HUDEP-2 (cell line): ENCODE measurements at regions not wholly inside any gene's neighbourhood (a gene's known extent, or its start where the extent isn't known, plus 50 kb on each side); places are given as distances from the start of the nearest gene placed in this dataset.
"Not testable (repeated sequence)": the region's sequence is repeated elsewhere in the genome, so short reads cannot be mapped to it uniquely, and the experiment has no call there.

ENCODE experiments used
- DNase-seq, 76 experiments: peaks; one replicate each; lab custom pipeline; 2025; ENCODE audit not compliant: unreplicated experiment in 76 of 76; lab: John Stamatoyannopoulos, UW

DNA sequence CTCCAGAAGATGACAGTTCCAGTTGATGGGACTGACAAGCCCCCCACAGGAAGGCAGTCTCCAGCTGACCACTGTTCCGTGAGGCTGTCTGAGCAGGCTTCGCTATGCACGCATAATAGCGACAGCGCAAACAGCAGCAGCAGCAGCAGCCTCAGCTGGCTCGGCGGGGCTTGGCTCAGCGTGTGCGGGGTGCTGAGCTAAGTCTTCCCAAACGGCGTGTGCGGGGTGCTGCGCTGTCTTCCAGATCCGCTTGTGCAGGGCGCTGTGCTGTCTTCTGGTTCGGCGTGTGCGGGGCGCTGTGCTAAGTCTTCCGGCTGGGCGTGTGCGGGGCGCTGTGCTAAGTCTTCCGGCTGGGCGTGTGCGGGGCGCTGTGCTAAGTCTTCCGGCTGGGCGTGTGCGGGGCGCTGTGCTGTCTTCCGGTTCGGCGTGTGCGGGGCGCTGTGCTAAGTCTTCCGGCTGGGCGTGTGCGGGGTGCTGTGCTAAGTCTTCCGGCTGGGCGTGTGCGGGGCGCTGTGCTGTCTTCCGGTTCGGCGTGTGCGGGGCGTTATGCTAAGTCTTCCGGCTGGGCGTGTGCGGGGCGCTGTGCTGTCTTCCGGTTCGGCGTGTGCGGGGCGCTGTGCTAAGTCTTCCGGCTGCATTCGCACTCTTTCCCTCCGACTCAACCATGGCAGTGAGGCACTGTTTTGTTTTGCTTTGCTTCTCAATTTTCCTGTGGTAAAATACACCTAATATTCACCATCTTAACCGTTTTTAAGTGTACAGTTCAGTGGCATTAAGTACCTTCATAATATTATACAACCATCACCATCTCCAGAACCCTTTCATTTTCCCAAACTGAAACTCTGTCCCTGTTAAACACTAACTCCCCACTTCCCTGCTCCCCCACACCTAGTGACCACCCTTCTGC, 156.1 kb downstream of the BMP7 start:
- not testable (repeated sequence) for DNase-seq

DNA sequence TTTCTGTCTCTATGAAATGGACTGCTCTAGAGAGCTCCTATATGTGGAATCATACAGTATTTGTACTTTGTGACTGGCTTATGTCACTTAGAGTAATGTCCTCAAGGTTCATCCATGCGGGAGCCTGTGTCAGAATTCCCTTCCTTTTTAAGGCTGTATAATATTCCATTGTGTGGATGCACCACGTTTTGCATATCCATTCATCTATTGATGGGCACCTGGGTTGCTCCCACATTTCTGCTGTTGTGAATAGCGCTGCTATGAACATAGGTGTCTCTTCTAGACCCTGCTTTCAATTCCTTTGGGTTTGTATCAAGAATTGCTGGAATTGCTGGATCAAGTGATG, 155.4 kb downstream of the BMP7 start:
- DNase-seq: no peak

DNA sequence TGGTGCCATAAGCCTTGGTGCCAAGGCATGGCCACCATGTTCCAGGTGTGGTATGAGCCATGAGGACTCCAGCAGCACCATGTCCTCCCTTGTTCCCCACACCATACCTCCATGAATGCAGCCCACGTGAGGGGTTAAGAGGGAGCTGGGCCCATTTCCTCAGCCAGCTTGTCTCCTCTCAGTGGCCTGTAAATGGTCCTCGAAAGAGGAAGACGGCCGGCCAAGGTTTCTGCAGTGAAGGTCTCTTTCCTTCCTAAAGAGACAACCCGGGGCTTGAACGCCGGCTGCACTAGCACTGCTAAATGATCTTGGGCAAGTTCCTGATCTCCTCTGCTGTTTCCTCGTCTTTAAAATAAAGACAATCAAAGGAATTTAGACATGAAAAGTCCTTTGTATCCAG, 154.0 kb downstream of the BMP7 start:
- DNase-seq: no peak

DNA sequence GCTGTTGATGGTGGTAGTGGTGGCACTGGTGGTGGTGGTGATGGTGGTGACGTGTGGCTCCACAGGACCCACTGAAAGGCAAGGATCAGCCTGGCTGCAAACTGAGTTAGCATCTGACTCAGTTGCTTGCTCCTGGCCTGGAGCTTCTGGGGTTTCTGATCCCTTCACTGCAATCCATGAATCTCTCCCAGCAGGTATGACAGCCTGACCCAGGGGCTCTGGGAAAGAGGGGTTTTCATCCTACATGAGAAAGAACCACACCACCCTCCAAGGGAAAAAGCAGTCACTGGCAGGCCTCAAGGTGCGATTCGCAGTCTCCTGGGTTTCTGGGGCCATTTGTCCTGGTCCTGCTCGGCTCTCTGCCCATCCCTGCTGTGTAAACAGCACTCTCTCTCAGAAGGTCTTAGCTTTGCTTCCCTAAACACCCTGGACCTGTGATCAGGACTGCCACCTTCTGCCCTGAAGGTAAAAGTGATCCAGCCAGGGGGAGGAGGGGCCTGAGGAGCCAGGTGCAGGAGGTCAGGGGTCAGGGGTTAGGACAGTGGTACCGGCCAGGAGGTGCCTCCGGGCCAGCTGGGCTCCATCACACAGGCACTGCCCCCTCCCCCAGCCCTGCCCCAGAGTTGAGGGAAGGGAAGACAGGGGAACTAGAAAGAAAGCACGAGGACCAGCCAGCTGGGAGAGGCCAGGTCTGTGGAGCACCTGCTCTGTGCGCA, 152.0 kb downstream of the BMP7 start:
- DNase-seq: no peak

DNA sequence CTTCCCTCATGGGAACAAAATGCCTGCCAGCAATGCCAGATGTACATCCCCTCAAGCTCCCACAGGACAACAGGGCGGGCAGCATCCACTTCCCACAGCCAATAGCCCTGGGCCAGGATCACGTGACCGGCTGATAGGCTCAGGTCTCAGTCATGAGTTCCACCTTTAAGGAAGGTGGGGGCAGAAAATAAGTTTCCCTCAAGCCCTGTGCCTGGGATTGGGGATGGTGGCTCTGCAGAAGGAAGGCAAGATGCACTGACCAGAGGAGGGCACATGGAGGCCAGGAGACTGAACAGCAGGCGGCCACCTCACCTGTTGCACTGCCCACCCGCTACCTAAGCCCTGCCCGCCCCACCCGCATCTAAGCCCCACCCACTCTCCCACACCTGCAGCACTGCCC, 149.1 kb downstream of the BMP7 start:
- no peak for DNase-seq

DNA sequence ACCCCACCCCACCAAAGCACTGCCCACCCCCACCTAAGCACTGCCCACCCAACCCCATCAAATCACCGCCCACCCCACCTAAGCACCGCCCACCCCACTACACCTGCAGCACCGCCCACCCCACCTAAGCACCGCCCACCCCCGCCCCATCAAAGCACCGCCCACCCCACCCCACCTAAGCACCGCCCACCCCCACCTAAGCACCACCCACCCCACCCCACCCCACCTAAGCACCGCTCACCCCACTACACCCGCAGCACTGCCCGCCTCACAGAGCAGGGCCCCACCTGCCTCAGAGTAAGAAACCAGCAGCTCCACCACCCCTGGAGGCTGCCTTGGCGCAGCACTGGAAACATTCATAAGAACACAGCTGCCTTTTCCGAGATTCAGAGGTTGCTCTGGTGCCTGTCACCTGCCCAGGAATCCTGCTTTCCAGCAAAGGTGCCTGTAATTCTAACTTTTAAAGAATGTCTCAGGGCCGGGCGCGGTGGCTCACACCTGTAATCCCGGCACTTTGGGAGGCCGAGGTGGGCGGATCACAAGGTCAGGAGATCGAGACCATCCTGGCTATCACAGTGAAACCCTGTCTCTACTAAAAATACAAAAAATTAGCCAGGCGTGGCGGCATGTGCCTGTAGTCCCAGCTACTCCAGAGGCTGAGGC, 148.2 kb downstream of the BMP7 start:
- DNase-seq: no peak
